TTC549 (cell line): ENCODE measurements at regions not wholly inside any gene's neighbourhood (a gene's known extent, or its start where the extent isn't known, plus 50 kb on each side); places are given as distances from the start of the nearest gene placed in this dataset.

Experiments
- FAIRE-seq: peaks from 2 replicates; lab custom pipeline; 2012; peaks lifted over from hg19 to GRCh38; lab: Jason Lieb, UNC

DNA sequence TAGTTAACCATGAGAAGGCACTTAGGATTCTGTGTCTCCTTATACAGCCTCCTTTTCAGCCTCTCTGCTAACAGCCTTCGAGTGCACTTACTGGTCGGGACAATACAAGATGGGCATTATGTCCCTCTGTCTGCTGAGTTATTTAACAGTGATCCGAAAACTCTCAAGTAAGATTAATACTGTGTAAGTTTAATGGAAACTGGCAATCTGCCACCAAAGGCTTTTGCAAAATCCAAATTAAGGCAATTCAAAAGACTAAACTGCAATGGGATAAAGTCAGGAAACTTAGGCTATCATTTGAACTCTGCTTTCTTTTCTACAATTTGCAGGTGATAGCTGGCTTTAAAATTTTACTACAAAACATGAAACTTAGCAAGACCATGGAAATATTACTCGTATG is 477.8 kb downstream of the TFEC start:
- FAIRE-seq, result no peak

DNA sequence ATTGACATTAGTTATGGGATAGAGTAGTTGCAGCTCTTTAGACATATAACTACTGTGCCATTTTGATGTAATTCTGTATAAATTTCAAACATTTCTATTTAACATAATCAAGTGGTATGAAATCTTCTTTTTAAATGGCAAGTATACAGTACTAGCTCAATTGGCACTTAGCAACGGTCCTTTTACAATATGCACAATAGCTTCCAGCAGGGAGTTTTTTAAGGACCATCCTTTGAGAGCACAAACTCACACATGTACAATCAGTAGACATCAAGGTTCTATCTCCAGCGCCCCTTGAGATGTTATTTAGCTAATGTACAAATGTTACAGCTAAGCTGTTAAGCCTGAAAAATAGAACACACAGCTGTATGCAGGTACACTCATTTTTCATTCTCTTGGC is 480.7 kb downstream of the TFEC start:
- no peak for FAIRE-seq

DNA sequence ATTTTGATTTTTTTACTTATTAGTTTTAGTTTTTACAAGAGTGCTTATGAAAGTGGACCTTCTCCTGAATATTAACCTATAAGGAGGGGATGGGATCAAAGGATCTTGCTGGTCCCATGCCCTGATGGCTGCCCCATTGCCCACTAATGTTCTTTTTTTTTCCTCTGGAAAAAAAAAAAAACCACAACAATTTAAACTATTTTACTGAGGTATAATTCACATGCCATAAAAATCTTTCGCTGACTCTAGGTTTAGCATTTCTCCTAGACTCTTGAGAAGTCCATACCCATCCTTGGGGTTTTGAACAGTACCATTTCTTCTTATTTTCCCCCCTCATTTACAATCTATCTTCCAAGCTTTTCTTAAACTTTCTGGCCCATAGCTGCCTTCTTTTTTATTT is 481.8 kb downstream of the TFEC start:
- no peak for FAIRE-seq

DNA sequence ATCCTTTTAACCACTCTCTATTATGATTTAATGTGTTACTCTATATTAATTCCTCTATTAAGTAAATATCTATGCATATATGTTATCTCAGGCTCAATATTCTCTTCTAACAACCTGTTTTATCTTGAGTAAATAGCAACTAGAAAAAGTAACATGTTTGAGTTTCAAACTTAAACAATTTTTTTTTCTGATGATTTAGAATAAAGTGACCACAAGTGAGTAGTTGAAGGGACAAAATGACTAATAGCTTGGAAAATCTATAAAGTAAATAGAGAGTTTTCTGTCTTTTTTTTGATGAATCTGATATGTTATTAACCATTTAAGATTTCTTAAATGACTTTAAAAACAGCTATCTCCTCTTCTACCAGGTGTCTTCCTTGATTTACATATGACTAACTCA is 483.8 kb downstream of the TFEC start:
- FAIRE-seq, result no peak

DNA sequence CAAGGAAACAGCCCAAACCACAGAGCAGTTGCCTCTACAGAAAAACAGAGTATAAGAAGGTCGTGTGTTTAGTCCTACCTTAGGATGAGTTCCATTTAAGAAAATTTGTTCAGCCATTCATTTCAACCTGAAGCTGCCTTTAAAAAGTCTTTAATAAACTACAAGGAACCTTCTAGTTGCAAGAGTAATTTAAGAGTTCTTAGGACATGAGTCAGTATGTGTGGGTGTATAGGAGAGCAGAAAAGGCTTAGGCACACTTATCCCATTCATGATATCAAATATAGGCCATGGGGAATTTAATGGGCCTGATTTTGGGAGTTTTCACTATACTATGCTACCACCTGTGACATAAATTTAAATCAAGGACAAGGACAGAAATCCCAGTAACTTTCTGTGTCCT is 496.8 kb downstream of the TFEC start:
- no peak for FAIRE-seq

DNA sequence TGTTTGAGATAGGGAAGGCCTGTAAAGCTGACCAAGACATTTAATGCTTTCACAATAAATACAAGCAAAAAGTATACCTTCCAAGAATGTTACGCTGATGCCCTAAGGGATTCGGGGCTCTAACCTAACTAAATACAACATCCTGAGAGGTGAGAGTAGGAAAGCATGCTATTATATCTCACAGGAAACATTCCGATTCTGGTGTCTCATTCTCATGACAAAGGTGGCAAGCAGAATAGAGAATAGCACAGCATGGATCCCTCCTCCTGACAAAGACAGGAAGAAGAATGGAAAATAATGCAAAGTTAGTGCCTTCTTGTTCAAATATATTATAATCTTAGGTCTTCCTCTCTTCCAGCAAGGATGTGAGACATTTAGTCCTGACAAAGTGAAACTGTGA is 504.3 kb downstream of the TFEC start:
- no peak for FAIRE-seq

DNA sequence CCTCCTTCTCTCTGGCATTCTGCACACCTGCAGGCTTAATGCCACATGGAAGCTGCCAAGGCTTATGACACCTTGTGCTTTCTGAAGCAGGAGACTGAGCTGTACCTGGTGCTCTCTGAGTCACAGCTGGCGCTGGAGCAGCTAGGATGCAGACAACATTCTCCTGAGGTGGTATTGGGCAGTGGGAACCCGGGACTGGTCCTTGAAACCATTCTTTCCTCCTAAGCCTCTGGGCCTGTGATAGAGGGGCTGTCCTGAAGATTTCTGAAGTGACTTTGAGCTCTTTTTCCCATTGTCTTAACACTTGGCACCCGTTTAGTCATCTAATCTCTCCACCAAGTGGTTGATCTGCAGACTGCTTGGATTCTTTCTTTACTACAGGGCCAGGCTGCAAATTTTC is 508.4 kb downstream of the TFEC start:
- FAIRE-seq, result no peak

DNA sequence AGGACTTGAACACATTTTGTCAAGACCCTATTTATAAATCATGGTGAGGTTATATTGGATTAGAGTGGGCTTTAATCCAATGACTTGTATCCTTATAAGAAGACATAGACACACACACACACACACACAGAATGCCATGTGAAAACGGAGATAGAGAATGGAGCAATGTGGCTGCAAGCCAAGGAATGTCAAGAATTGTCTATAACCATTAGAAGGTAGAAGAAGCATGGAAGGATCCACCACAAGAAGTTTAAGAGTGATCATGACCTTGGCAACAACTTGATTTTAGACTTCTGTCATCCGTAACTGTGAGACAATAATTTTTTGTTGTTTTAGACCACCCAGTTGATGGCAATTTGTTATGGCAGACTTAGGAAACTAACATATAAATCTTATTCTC is 514.2 kb downstream of the TFEC start:
- FAIRE-seq, result no peak

DNA sequence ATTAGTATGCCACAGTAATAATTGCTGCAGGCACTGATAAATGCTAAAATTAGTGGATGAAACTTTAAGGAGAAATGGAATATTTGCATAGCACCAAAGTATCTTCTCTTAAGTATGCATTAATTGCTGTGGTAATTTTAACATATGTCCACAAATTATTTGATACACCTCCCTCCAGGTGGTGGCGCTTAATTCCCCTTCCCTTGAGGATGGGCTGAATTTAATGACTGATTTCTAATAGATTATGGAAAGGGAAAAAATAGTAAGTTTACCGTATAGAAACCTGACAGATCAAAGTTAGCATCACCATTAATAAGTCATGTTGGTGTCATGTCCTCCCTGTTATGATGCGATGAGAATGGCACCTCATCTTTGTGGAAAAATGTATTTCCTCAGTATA is 519.2 kb downstream of the TFEC start:
- FAIRE-seq, result no peak

DNA sequence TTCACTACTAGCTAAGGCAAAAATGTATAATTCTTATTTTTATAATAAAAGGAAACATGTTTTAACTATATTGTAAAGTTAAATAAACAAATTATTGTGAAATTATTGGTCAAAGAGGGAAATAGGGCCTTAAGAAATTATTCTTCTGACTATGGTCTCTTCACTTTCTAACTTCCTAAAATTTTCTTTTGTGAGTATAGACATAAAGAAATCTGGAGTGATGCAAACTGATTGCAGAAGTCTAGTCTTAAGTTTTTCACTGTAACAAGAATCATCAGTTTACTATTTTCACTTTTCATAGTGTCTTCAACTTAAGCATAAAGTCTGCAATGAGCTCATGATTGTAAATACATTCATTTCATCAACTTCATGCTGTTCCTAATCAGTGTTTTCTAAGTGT is 525.4 kb downstream of the TFEC start:
- no peak for FAIRE-seq

DNA sequence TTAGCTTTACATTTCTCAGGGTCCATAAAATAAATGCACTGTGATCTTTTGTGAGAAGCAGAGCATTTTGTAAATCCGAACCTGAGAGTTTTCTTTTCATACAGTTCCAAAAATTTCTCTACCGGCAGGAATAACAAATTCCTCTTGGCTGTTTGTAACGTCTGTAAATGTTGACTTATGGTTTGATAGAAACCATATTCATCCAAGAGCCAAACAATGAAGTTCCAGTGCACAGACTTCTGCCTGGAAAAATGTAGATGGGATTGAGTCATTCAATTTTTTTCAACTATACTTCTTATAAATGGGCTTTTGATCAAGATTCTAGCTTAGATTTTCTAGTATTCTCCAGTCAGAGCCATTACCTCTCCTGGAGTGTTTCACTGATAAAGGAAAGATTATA is 530.6 kb downstream of the TFEC start:
- FAIRE-seq, result no peak

DNA sequence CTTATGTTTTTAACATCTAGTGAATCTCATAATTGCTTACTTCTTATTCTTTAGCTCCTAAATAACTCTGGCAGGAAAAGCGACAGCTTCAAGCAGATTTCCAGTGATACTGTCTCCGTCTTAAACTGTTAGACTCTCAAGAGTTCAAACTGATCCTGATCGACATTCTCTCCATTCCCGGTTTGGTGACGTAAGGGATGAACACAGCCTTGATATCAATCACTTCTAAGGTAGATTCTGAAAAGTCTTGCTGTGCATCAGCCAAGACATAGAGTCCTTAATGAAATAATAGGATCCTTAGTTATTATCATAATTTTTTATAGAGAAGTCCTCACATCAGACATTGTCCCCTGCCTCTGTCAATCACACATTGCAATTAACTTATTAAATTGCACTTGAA is 534.6 kb downstream of the TFEC start:
- no peak for FAIRE-seq

DNA sequence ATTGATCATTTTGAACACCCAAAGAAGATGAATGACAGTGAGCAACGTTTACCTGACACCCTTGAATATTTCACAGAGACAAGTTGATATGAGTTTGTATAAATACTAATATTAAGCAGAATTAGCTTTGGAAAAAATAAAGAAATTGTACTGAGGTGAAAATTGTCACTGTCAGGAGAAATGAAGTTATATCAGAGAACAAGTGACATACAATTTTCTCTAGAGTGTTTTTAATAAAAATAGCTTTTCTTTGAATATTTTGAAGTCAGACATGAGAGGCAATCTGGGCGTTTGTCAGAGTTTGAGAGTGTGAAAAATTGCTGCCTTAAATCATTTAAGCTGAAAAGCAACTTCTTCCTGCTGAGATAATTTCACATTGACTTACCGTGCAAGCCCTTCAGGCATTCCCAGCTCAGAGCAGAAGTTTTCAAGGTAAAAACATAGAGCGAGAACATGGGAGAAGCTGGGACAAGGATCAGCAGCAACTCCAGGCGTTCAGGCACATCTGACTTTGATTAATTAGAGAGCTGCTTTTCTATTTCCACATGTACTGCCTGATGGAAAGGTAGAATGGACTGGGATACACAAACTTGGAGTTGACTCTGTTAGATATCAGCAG is 535.9 kb downstream of the TFEC start:
- no peak for FAIRE-seq

DNA sequence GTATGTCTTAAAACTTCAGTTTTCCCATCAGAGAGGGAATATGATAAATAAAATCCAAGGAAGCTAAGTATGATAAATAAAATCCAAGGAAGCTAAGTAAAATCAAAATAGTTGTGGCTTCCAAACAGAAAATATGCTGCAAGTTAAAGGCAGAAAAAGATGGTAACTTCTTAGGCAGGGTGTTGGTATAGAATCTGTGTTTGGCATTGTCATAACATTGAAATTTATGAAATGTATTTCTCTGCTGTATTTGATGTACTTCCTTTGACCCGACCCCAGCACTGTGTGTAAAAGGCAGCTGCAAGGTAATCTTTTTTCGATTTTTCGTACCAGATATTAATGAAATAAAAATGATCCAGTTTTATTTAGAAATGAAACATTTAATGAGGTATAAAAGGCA is 537.2 kb downstream of the TFEC start:
- no peak for FAIRE-seq

DNA sequence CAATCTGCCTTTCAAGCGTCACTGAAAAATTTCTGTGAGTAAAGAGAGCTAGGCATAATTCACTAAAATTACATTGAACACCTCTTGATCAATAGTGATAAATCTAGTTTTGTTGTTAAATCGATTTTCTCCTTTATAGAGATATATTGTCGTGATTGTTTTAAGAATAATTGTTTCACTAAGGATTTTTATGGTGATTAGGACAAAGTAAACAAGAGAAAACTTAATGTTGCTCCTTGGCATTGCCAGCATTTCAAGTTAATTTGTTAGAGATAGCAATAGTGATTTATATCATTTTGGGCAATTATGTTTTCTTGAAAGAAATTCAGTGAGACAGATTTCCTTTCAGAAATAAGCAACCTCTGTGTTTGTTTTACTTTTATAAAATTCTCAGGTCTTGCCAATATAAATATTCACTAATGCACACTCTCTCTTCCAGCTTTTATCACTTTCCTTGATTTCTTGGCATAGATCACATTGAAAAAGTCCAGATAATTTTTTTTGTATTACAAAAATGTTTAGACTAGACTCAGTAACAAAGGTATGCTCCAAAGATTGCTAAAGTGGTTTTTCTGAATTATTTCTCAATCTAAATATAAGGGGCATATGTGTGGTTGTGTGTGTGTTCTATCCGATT is 538.7 kb downstream of the TFEC start:
- FAIRE-seq, result no peak

DNA sequence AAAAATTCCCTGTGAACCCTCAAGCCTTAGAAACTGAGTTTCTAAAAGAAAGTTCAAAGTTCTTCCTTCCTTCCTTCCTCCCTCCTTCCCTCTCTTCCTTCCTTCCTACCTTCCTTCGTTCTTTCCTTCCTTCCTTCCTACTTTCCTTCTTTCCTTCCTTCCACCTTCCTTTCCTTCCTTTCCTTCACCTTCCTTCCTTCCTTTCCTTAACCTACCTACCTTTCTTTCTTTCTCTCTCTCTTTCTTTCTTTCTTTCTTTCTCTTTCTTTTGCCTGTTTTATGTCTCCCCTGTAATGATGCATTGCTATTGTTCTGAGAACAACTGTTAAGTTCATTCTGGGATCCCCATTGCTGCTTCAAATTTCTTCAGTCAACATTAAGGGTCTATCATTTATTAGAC is 551.1 kb downstream of the TFEC start:
- FAIRE-seq, result no peak

DNA sequence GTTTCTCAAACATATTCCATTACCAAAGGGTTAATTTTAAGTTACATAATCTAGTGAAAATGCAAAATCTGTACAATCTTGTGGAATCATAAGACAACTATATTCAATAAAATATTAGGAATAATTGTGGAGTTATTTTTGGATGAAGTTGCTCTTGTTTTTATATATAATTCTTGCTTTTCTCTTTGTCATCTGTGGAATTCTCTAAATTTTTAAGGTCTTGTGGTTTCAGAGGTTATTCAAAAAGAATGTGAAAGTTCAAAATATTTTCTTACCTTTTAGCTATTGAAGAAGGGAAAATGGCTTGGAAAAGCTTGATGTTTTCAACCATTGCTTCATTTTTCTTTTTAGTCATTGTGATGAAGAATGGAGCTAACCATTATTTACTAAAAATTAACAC is 552.1 kb downstream of the TFEC start:
- FAIRE-seq, result no peak

DNA sequence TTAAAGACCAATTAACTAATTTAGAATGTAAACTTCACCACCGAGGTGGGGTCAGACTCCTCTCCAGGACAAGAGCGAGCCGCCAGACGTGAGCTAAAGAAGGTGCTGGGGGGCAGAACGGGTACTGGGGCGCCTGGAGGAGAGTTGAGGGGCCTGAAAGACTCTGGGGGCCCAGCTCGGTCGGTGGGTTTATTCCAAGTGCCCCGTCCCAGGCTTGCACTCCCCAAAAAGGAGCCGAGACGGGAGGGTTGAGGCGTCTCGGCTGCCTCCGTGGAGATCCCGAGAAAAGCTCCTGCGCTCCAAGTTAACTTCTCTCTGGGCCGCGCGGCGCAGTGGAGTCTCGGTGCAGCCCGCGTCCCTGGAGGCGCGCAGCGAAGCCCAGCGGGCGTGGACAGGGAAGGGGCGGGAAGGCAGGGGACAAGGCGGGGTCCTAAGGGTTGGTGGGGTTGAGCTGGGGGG is 553.3 kb downstream of the TFEC start:
- no peak for FAIRE-seq

DNA sequence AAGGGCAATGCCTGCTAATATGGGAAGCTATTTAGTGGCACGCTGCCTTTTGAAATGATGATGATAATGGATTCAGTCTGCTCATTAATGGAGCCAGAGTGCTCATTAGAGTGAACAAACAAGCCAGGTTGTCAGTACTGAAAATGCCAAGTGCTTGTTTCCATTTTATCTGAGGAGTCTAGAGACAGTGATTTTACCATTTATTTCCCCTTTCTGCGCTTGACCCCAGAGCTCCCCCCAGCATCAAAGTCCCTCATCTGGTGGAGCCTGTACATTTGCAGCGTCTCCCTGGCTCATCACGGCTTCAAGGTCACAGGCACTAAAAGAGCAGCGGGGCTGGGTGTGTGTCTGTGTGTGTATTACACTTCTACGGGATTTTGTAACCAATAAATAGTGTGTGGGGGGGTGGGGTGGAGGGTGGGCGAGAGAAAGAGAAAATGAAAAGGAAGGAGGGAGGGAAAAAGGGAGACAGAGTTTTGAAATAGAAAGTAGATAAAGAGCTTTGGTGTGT is 553.8 kb downstream of the TFEC start:
- no peak for FAIRE-seq

DNA sequence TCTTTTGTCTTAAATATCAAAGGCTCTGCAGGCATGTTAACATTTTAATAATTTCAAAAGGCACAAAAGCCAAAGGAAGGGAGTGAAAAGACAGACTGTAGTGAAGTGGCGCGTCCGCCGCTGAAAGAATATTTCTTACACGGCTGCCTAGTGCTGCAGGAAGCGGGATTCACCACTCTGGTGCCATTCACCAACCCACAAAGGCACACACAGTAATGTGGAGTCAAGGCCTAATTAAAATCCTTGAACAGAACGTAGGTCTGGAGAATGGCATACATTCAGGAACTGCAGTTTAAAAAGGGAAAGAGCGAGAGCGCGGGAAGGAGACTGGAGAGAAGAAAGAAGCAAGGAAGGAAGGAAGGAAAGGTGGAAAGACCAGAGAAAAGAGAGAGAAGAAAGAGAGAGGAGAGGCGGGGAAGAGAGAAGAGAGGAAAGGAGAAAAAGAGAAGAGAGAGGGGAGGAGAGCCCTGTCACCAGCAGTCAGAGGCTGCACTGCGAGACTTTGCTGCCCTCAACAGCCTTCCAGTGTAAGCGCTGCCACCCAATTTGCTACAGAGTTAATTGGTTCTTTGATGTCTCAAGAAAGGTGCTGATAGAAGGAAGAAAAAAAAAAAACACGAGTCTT is 554.0 kb downstream of the MDFIC start:
- no peak for FAIRE-seq

DNA sequence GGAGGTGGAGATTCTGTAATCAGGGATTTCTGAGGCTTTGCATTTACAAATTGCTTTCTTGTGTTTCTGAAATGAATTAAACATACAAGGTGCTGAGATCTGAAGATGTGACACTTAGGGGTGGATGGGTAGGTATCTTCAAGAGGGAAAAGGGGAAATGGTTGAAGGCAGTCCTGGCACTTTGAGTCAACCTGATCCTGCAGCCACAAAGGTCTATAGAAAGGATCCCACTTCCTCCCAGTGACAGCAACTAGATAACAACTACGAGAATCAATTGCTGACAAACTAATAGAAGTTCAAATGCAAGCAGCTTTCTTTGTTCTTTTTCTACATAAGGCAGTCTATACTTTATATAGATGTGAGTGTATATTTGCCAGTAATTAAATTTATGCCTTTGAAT is 553.3 kb downstream of the MDFIC start:
- no peak for FAIRE-seq

DNA sequence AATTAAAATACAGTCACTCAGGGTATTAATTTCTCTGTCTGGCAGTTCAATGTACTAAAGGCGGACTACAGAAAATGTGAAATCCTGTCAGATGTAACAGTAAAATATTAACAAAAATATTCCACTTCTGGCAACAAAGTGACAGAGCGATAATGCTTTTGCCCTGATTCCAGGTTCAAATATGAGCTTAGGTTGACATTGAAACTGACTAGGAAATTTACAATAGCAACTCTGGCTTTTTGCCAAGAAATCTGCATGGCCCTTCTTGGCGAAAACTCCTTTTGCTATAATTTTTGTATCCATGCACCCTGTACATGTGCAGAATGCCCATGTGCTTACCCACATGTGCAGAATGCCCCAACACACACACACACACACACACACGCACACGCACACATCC is 552.2 kb downstream of the MDFIC start:
- no peak for FAIRE-seq

DNA sequence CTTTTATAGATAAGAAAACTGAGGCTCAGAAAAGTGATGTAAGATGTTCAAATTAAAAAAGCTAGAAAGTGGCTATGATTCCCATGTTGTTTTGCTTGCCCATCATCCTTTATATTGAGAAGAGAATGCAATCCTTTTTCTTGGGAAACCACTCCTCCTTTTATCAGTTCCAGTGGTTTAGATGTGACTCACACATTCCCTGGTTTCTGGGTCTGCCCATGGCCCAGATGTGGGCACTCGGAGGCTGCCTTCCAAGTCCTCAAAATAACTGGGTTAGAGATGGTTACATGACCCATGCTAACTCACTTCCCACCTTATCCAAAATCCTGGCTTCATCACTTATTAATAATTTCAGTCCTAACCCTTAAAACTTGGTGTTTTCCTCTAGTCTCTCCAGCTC is 550.0 kb downstream of the MDFIC start:
- FAIRE-seq, result no peak
